GM21367 (cell line): ENCODE measurements at regions not wholly inside any gene's neighbourhood (a gene's known extent, or its start where the extent isn't known, plus 50 kb on each side); places are given as distances from the start of the nearest gene placed in this dataset.
"Not testable (repeated sequence)": the region's sequence is repeated elsewhere in the genome, so short reads cannot be mapped to it uniquely, and the experiment has no call there.

Experiments used
- ATAC-seq: cut with Tn5 transposase; IDR thresholded peaks from one replicate; pipeline ENCODE4 v1.9.1; 2021; ENCODE audit not compliant: unreplicated experiment

DNA sequence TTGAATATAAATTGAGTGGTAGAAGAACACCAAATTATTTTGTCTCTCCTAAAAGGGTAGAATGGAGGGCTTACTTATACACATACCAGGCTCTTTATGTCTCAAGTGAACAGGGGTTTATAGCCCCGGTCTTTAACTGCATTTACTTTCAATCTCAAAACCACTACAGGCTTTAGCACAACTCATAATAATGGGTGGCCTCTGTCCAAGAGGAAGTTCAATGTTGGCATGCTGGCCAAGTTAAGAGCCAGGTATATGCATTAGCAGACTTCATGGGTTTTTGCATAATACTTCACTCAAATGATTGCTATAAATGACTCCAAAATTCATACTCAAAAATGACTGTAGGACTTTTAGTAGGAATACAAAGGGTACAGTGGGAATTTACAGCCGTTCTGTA is 118.5 kb upstream of the OTUD4 start:
- no peak for ATAC-seq

DNA sequence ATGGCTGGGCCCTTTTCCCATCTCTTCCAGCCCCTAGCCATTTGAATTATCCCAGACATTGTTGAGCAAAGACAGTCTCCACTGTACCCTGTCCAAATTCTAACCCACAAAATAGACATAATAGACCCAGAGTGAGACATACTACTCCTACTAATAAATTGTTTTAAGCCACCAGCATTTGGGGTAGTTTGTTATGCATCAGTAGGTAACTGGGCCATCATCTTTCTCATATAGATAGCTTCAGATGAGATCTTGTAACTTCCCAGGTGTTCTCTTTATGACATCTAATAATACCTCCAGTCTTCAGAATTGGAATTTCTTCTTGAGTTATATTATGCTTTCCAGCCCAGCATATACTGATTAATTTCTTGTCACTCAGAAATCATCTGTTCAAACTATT is 117.2 kb upstream of the OTUD4 start:
- no peak for ATAC-seq

GRCh38 chr4:145295547-145295946 is 115.2 kb upstream of the OTUD4 start:
- no peak for ATAC-seq

DNA sequence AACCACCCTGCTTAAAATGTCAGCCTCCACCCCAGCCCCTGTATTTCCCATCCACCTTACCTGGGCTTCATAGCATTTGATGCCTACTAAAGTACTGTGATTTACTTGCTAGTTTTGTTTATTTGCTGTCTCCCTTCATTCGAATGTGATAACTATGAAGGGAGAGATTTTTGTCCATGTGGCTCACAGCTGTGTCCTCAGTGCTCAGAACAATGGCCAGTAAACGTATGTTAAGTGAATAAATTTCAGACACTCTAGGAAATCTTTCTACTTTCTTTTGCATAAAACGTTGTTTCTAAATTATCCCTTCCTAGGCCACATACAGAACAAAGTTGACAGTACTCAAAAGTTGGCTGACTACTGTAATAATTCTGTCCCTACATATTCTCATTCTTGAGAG is 114.7 kb upstream of the OTUD4 start:
- ATAC-seq = no peak

DNA sequence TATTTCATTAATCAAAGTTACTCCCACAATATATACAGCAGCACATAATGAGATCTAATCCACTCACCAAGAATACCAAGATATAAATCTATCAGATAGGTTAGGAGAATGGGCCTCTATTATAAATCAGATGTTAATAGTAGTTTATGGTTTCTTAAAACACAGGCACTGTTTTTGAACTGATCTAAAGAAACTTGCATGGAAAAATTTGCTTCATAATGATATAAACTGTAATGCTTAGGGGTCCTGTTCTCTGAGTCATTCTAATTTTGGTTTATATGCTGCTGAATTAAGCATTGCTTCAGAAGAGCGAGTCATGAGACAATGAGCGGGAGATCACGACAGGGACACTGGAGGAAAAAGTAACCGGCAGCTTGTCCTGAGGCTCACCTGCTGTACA is 113.3 kb upstream of the OTUD4 start:
- ATAC-seq = no peak

GRCh38 chr4:145290955-145291354 is 110.6 kb upstream of the OTUD4 start:
- ATAC-seq = no peak

GRCh38 chr4:145289403-145290076 is 109.2 kb upstream of the OTUD4 start:
- no peak for ATAC-seq

GRCh38 chr4:145287351-145287750 is 107.0 kb upstream of the OTUD4 start:
- no peak for ATAC-seq

- ATAC-seq = no peak
Observed at GRCh38 chr4:145285928-145286327, 105.5 kb upstream of the OTUD4 start.

- no peak for ATAC-seq
Observed at GRCh38 chr4:145283909-145284308, 103.5 kb upstream of the OTUD4 start.

- no peak for ATAC-seq
Observed at GRCh38 chr4:145281951-145282350, 101.6 kb upstream of the OTUD4 start.

DNA sequence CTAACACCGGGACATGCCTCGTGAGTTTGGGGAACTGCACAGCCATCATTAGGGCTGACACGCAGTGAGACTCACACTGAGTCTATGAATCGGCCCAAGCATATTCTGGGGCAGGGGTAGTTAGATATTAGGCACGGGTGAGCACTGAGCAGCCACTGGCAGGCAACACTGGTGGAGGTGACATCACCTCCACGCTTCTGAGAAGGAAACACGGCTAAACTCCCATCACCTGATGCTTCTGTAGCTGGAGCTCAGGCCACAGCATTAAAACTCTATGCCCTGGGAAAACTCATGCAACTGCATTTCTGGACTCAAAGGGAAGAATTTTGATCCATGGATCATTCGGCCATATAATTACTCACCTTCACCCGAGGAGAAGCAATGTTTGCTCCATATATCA is 100.8 kb upstream of the OTUD4 start:
- no peak for ATAC-seq

- ATAC-seq = no peak
Observed at GRCh38 chr4:145280541-145280940, 100.2 kb upstream of the OTUD4 start.

- no peak for ATAC-seq
Observed at GRCh38 chr4:145279122-145279960, 99.0 kb upstream of the OTUD4 start.

DNA sequence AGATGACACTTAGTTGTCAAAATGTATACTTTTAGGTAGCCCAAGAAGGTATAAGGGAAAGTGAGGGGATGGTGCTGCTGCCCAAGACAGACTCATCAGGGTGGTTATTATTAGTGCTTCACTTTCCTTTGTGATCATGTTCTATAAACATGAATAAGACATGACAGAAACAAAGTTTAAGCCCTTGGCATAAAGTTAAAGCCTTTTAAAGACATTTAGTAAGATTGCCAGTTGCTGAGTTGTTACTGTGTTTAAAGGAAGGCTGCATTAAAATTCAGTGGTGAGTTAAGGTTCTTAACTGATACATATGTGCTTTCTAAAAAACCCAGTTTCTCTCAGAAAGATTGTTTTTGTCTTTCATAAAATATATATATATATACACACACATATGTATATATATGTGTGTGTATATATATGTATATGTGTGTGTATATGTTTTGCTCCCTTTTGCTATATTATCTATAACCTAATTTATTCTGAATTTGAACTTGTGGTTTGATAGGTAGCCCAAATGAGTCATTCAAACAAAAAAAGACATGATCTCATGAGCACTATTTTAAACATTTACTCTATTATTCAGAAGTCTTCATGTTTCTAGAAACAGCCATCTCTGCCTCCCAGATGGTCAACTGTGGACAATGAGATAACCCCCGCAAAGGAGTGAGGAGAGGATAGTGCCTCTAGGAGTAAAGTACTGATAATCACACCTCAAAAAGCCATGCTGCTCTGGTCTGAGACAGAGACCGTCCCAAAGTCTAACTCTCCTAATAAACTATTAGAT is 98.1 kb upstream of the OTUD4 start:
- ATAC-seq = no peak

GRCh38 chr4:145277011-145277410 is 96.6 kb upstream of the OTUD4 start:
- no peak for ATAC-seq

DNA sequence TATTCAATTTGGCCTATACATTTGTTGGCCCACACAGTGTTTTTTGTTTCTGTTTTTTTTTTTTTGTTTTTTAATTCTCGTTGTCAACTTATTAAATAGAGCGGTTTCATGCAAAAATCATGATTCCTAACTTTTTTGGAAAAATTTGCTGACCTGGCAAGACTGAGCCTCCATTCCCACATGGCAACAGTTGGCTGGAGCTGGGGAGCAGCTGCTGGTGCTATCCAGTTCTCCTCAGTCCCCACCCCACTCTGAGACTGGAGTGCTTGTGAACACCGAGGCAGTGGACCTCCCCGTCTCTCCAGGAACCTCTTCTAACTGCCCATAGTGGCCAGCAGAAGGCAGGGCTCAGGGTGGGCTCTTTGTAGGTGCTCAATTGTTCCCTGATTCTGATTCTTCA is 95.7 kb upstream of the OTUD4 start:
- no peak for ATAC-seq

GRCh38 chr4:145271194-145271593 is 90.8 kb upstream of the OTUD4 start:
- ATAC-seq = no peak

DNA sequence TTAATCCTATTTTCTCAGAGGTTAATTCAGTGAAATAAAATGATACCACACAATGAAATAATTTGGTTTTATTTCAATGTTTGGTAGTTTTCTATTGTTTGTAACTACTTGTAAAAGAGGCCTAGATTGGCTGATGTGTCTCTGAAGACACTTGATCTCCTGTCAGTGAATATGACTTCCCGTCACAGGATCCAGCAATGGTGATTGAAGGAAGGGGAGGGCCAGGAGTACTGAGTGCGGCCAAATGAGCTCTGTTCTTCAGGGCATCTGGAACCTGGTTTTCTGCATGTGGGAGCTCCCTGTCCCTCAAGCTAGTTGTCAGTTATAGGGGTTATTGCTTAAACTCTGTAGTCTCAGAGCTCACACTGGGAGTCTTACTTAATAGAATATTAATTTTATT is 86.5 kb upstream of the OTUD4 start:
- no peak for ATAC-seq

DNA sequence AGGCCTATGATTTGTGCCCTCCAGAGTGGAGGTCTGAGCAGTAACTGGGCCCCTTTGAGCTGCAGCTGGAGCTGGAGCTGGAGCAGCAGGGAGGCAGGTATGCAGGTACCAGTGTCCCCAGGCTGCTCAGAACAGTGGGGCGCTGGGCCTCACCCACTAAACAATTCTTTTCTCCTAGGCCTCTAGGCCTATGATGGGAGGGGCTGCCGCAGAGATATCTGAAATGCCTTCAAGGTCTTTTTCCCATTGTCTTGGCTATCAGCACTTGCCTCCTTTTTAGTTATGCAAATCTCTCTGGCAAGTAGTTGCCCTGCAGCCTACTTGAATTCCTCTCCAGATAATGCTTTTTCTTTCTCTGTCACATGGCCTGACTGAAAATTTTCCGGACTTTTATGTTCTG is 79.7 kb upstream of the OTUD4 start:
- ATAC-seq = no peak

DNA sequence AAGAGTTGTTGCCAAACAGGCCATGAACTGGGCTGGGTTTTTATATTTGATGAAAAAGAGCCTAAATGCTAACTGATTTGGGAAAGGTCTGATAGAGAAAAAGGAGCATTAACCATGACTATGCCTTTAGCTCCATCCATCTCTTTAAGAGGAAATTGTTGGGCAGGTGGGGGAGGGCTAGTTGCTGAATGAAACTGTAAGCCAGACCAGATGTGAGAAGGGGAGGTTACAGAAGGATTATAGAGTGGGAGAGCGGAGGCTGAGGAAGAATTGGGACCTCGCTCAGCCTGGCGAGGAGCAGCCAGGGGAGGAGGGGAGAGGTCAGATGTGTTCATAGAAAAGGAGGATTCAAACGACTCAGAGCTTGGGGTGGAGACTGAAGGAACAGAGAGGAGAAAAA is 74.9 kb upstream of the OTUD4 start:
- not testable (repeated sequence) for ATAC-seq

DNA sequence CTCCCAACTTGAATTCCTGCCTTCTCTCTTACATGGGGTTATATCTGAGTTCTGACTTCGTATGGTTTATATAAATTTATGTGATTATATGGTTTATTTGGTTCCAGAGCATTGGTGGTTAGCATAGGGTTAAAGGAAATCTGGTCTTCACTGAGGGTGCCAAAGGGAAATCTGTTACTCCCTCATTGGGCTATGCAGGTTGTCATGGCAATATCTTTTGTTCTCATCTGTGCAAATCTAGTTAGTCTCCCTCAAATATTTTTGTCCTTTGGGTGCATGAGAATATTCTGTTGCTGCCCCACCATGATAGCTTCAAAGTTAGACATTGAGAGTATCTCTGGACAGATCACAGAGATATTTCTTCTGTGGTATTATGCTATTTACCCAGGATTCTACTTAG is 71.8 kb upstream of the OTUD4 start:
- no peak for ATAC-seq
